HG03521 (cell line): ENCODE measurements at regions not wholly inside any gene's neighbourhood (a gene's known extent, or its start where the extent isn't known, plus 50 kb on each side); places are given as distances from the start of the nearest gene placed in this dataset.
"Not testable (repeated sequence)": the region's sequence is repeated elsewhere in the genome, so short reads cannot be mapped to it uniquely, and the experiment has no call there.

Experiments used
- ATAC-seq: cut with Tn5 transposase; IDR thresholded peaks from one replicate; pipeline ENCODE4 v1.9.1; 2021; ENCODE audit warnings: mild to moderate bottlenecking, moderate library complexity; ENCODE audit not compliant: unreplicated experiment

DNA sequence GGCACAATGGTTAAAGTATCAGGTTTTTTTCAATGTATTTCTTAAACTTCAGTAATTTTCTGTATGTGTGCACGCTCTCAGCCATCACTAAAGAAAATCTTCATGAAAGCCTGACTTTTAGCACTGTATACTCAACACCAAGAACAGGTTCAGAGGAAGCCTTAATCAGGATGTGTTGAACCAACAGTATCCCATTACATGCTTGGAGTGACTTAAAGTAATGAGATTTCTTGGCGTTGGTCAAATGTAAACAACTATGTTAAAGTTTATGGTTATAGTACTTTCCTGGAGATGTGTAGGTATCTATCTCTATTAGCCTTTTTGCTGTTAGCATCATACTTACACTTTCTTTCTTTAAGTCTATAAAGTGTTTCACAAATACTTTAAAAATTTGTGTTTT is 335.0 kb downstream of the CCER1 start:
- ATAC-seq, result no peak

GRCh38 chr12:90618586-90618985 is 336.4 kb downstream of the CCER1 start:
- no peak for ATAC-seq

DNA sequence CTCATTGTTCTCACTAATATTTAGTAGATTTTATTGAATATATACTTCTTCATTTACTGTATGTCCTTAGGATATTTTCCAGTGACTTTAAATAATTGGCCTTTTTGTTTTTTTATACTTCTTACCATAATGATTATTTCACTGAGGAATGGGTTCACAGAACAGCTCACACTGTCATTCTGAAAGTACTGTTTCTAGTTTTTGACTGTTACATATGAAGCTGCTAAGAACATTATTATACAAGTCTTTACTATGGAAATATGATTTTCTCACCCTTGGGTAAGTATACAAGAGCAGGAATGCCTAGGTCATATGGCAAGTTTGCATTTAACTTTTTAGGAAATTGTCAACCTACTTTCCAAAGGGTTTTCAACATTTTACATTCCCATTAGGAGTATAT is 343.1 kb downstream of the CCER1 start:
- no peak for ATAC-seq

DNA sequence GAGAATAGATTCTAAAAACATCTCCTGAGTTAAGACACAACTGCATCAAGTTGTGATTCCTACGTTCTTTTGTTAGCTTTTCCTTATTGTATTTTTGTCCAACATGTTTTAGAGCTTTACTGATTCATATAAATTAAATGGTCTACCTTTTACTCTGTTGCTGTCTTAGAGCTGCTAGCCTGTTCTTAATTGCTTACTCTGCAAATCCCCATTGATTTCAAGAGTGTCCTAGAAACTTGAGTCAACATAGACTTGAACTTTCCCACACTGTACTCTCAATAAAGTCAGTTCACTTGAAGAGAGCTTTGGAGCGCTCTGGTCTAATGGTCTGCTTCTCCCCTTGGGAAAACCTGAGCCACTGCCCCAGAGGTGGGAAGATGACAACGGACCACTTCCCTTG is 343.9 kb downstream of the CCER1 start:
- ATAC-seq, result no peak

DNA sequence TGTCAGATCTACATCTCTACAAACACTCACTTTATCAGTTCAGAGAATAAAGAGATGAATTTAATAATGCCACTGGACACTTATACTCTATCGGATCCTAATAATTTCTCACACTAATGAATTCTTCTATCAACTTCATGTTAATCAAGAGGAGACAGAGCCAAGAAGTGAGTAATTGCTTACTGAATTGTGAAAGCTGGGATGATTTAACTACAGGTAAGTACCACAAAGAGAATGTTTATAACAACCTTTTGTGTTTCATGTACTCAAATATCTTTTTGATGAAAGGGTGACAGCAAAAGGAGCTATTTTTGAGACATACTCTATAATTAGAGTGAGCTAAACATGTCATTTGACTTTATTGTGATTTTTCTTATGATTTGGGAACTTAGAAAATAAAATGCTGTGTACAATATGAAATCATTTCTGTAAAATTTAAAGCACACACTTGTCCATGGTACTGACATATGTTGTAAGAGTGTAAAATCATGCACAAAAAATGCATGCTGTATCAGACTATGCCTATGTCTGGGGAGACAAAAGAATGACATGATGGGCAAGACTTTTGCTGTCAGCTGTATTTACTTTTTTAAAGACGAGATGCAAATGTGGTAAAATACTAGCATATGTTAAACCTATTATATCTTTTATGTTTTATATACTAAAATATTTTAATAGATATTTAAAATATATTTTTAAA is 361.2 kb downstream of the CCER1 start:
- ATAC-seq, result no peak

DNA sequence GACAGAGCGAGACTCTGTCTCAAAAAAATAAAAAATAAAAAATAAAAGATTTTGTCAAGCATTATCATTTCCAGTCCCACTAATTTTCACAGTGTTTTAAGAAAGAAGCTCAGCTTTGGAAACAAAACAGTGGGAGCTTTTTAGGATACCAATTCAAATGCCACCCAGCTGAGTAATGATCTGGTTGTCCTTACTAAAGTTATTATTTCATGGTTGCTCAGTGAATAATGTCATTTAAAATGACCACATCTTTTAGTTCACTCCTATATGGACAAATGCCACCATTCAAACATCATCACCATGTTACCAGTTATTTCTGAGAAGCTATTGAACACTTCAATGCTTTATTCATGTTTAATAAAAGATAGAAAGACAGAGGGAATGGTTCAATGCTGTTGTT is 365.0 kb downstream of the CCER1 start:
- no peak for ATAC-seq

GRCh38 chr12:90585640-90586304 is 369.2 kb downstream of the CCER1 start:
- no peak for ATAC-seq

GRCh38 chr12:90576707-90577106 is 378.3 kb downstream of the CCER1 start:
- no peak for ATAC-seq

DNA sequence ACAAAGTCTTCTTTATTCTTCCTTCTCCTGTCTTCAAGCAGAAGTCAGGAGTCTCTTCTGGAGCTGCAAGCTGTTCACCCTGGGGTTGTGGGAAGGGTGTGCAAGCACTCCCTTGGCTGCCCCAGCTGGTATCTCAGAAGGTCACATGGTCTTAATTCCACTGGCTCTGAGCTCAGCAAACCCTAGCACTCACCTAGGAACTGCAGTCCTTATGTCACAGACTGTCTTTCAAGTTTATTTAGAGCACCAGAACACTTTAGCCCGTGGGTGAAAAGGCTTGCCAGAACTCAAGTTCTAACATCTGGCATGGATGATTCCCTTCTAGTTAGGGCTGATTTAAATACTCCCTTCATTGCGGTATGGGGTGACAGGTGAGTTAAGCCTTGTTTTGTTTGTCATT is 379.0 kb downstream of the CCER1 start:
- no peak for ATAC-seq

DNA sequence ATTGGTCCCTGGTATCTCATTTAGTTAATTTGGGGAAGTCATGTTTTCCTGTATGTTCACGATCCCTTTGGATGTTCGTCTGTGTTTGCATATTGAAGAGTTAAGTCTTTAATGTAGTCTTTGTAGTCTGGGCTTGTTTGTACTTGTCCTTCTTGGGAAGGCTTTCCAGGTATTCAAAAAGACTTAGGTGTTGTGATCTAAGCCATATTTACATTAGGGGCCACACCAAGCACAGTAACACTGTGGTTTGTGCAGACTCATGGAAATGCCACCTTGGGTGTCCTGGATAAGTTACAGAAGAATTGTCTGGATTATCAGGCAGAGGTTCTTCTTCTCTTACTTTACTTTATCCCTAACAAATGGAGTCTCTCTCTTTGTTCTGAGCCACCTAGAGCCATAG is 380.3 kb downstream of the CCER1 start:
- no peak for ATAC-seq

DNA sequence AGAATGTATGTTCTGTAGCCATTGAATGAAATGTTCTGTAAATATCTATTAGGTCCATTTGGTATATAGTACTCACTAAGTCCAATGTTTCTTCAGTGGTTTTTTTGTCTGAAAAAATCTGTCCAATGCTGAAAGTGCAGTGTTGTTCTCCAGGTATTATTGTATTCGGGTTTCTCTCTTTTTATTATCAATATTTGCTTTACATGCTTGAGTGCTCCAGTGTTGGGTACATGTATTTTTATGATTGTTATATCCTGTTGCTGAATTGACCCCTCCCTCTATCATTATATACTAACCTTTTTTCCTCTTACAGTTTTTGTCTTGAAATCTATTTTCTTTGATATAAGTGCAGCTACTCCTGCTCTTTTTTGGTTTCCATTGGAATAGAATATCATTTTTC is 382.2 kb downstream of the CCER1 start:
- ATAC-seq, result no peak

- ATAC-seq, result no peak
These were observed 385.3 kb downstream of the CCER1 start for GRCh38 chr12:90569685-90570084.

DNA sequence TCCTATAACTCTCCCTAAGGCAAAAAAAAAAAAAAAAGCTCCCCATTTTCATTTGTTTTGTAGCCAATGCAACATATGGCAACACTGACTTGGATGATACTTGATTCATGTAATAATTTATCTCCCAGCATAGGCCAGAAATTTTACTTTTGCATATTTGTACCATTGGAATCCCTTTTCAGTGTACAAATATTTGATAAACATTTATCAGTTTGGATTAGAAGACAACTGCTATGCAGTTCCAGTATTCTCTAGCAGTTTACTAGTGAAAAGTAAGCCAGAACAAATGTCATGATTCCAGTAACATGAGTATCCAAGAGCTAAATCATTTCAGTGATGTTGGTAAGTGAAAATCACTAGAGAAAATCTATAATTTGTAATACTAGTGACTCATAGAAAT is 392.3 kb downstream of the CCER1 start:
- no peak for ATAC-seq

GRCh38 chr12:90548595-90548994 is 406.4 kb downstream of the CCER1 start:
- ATAC-seq, result no peak

DNA sequence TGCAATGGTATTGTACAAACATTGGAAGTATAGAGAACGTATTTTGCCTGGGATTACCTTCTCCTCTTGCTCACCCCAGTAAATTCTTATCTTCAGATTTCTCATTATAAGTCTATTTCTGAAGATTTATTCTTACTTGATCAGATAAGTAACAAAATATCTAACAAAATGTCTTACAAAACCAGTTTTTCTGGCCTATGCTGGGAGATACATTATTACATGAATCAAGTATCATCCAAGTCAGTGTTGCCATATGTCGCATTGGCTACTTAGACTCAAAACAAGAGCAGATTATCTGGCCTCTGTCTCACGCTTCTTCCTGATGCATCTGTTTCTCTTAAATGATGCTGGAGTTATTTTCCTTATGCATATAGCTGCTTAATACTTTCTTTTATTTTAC is 408.5 kb downstream of the CCER1 start:
- ATAC-seq, result no peak

DNA sequence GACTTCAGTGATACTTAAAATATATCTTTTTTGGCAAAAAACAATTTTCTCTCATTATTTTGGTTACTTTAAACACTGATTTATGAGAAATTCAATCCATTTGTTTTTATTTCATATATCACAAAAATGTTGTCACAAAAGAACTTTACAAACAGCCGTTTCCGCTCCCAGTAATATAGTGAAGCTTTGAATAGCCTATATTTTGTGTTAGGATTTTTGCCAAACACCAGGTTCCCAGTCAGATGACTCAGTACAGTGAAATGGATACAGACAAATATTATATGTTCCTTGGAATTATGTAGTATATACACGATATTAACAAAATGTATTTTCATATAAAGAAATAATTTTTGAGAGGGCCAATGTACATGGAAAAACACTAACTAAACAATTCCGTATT is 411.1 kb downstream of the CCER1 start:
- no peak for ATAC-seq

- no peak for ATAC-seq
These were observed 411.6 kb downstream of the CCER1 start for GRCh38 chr12:90543374-90543773.

- ATAC-seq, result not testable (repeated sequence)
These were observed 412.1 kb downstream of the CCER1 start for GRCh38 chr12:90542852-90543251.

DNA sequence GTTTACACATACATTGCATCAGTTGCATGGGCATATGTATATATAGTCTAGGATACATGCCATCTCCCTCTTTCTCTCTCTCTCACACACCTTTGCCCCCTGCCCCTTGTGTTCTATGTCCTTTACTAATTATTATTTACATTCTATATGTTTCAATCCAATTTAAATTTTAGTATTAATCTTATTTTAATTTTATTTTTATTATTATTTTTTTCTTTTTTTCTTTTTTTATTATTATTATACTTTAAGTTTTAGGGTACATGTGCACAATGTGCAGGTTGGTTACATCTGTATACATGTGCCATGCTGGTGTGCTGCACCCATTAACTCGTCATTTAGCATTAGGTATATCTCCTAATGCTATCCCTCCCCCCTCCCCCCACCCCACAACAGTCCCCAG is 421.1 kb downstream of the CCER1 start:
- ATAC-seq, result not testable (repeated sequence)

GRCh38 chr12:90520002-90520734 is 434.8 kb downstream of the CCER1 start:
- ATAC-seq, result no peak

DNA sequence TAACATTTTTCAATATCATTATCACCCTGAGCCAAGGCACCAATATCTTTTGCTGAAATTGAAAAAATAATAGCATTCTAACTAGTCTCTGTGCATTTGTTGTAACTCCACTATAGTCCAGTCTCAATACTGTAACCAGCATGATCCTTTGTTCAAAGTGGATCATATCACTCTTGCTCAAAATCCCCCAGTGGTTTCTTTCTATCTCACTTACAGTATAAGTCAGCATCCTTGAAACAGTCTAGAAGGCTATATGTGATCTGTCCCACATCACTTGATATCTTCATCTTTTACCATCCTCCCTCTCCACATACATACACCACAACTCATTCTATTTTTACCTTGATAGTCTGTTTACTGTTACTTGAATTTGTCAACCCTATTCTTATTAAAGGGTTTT is 435.7 kb downstream of the CCER1 start:
- ATAC-seq, result no peak
